ENCODE measurements at regions not wholly inside any gene's neighbourhood (a gene's known extent, or its start where the extent isn't known, plus 50 kb on each side); places are given as distances from the start of the nearest gene placed in this dataset.

GRCh38 chr18:76764291-76764901 is 58.0 kb upstream of the ZNF236 start:
- no CpG with 5 or more reads among the region's 10 CpGs for WGBS (ENCODE audit: extremely low coverage, insufficient read length, low lambda C conversion rate)
- H3K23me2 ChIP-seq (ENCODE audit: insufficient read length, low read depth, low read length, poor library complexity, severe bottlenecking): no peaks in the 10 kb centered on the region
- DNase-seq: no peak
- no peak overlapping the region for H4K91ac ChIP-seq (ENCODE audit: insufficient read length, low read depth, low read length)
- no peak overlapping the region for H3K27ac ChIP-seq (ENCODE audit: insufficient read length, low read depth, low read length)
- H2BK120ac ChIP-seq (ENCODE audit: low read depth, low read length, poor library complexity, severe bottlenecking): no peak overlapping the region
- H3K9me3 ChIP-seq (ENCODE audit: control insufficient read depth, low read depth, low read length): no peaks in the 10 kb centered on the region
- H3K4me2 ChIP-seq (ENCODE audit: insufficient read depth, insufficient read length, low read length): no peak overlapping the region
- H3K27me3 ChIP-seq (ENCODE audit: insufficient read depth, low read length): no peaks in the 10 kb centered on the region; the same call in 1 of the 2 replicates
- H3K9ac ChIP-seq (ENCODE audit: extremely low read depth, insufficient read length, low read length): no peak overlapping the region
- H3K18ac ChIP-seq (ENCODE audit: insufficient read length, low read depth, low read length): no peak overlapping the region
- peaks cover 2 to 3% of the 10 kb centered on the region in 2 experiments; a peak in 4 of 5 replicates for H3K9me3 Mint-ChIP-seq
- no peak for TF ChIP-seq CTCF (conservative IDR thresholded peaks at IDR 0.05)
- H2AK5ac ChIP-seq (ENCODE audit: insufficient read length, low read length): no peak overlapping the region
- H3K36me3 Mint-ChIP-seq (ENCODE audit: insufficient read depth in 1 of 3, low read depth in 3 of 3): no peaks in the 10 kb centered on the region
- H4K5ac ChIP-seq (ENCODE audit: insufficient read length, low read depth, low read length): no peak overlapping the region
- H2BK12ac ChIP-seq (ENCODE audit: insufficient read length, low read depth, low read length): no peak overlapping the region
- peaks cover 3% of the 10 kb centered on the region for H3K27me3 Mint-ChIP-seq (ENCODE audit: low read depth)
- H3K4ac ChIP-seq (ENCODE audit: low read depth, low read length): no peak overlapping the region
- H3K4me1 Mint-ChIP-seq: peaks cover 3% of the 10 kb centered on the region in 2 experiments; a peak in 3 of 4 replicates
- no peak overlapping the region for H2BK15ac ChIP-seq (ENCODE audit: low read depth, low read length)
- H2AFZ ChIP-seq (ENCODE audit: low read length): no peak overlapping the region
- no peak overlapping the region for H3K23ac ChIP-seq (ENCODE audit: insufficient read length, low read depth, low read length)
- no peaks in the 10 kb centered on the region for H3K79me2 ChIP-seq (ENCODE audit: insufficient read depth, low read length)
- H2BK20ac ChIP-seq (ENCODE audit: low read depth, low read length, poor library complexity, severe bottlenecking): no peak overlapping the region
- no peak overlapping the region for H3K56ac ChIP-seq (ENCODE audit: insufficient read length, low read depth, low read length)
- H3K14ac ChIP-seq (ENCODE audit: insufficient read depth, low read length): no peak overlapping the region
- H2BK5ac ChIP-seq (ENCODE audit: insufficient read length, low read length): no peak overlapping the region
- no peaks in the 10 kb centered on the region for H3K4me1 ChIP-seq (ENCODE audit: insufficient read depth, low read length)
- H4K20me1 ChIP-seq (ENCODE audit: control insufficient read depth, insufficient read depth, insufficient read length): no peaks in the 10 kb centered on the region
- H3K79me1 ChIP-seq (ENCODE audit: insufficient read depth, low read depth, low read length, poor library complexity, severe bottlenecking): no peaks in the 10 kb centered on the region
- H4K8ac ChIP-seq (replicated peaks; ENCODE audit: insufficient read length, low read depth, low read length): no peak overlapping the region
- no peak overlapping the region for H3K4me3 Mint-ChIP-seq
- no peak overlapping the region for H3K27ac Mint-ChIP-seq
- no peak overlapping the region for H3T11ph ChIP-seq (ENCODE audit: low read length)
